ENCODE measurements at regions not wholly inside any gene's neighbourhood (a gene's known extent, or its start where the extent isn't known, plus 50 kb on each side); places are given as distances from the start of the nearest gene placed in this dataset.

DNA sequence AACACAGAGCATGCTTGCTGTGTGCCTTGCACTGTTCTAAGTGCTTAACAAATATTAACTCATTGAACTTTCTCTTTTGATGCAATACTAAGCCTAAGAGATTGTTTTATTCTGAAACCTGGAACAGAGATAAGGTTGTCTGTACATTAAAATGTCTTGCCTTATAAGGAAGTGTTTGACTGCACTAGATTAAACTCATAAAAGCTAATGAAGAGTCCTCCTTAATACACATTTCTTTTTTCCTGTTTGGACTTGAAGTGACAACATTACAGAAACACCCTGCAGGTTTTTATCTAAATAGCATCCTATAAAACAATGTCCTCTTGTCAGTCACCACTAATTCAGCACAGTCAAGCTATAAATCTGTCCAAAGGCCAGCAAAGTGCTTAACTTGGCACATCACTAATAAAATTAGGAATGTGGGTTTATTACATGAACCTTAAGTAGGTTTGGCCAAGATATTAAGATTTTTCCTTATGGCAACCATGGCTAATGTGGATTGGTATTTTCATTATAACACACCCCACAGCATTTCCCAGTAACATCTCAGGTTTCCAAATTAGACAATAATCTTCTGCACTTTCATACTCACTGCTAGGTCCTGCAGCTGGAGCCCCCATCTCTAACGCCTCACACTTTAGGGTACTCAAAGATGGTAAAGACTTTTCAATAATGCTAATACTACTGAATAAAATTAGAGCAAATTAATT lies 389.7 kb downstream of the LMO4 start:
- Histone ChIP-seq H3K4me1 (ENCODE audit: insufficient read depth, low read length, severe bottlenecking) (peaks cover 3% of the 10 kb centered on the region), H3K79me2 (ENCODE audit: insufficient read depth, low read length) (no peaks in the 10 kb centered on the region), H3F3A (ENCODE audit: insufficient read depth, low read length) (no peaks in the 10 kb centered on the region), H3K9me2 (ENCODE audit: low read depth, low read length) (no peaks in the 10 kb centered on the region), H4K20me1 (ENCODE audit: insufficient read depth, low read length) (no peaks in the 10 kb centered on the region), H3K4me3 (ENCODE audit: low read depth, low read length, poor library complexity, severe bottlenecking) (no peak overlapping the region), H3K9me3 (ENCODE audit: low read length) (no peaks in the 10 kb centered on the region), H3K27ac (ENCODE audit: low read depth, low read length, poor library complexity, severe bottlenecking) (no peak overlapping the region), H2AFZ (ENCODE audit: low read length) (no peak overlapping the region), H3K36me3 (ENCODE audit: insufficient read depth, low read length) (no peaks in the 10 kb centered on the region), H3K27me3 (ENCODE audit: insufficient read depth, low read length) (no peaks in the 10 kb centered on the region), H3K4me2 (ENCODE audit: low read length) (no peak overlapping the region), H3K9ac (ENCODE audit: low read length) (no peak overlapping the region)
- TF ChIP-seq, protein P1, sequence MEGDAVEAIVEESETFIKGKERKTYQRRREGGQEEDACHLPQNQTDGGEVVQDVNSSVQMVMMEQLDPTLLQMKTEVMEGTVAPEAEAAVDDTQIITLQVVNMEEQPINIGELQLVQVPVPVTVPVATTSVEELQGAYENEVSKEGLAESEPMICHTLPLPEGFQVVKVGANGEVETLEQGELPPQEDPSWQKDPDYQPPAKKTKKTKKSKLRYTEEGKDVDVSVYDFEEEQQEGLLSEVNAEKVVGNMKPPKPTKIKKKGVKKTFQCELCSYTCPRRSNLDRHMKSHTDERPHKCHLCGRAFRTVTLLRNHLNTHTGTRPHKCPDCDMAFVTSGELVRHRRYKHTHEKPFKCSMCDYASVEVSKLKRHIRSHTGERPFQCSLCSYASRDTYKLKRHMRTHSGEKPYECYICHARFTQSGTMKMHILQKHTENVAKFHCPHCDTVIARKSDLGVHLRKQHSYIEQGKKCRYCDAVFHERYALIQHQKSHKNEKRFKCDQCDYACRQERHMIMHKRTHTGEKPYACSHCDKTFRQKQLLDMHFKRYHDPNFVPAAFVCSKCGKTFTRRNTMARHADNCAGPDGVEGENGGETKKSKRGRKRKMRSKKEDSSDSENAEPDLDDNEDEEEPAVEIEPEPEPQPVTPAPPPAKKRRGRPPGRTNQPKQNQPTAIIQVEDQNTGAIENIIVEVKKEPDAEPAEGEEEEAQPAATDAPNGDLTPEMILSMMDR (IDR thresholded peaks at IDR 0.05; ENCODE audit: low read length), result no peak
- no peak for TF ChIP-seq EZH2 (IDR thresholded peaks at IDR 0.05; ENCODE audit: borderline replicate concordance, low read length)

DNA sequence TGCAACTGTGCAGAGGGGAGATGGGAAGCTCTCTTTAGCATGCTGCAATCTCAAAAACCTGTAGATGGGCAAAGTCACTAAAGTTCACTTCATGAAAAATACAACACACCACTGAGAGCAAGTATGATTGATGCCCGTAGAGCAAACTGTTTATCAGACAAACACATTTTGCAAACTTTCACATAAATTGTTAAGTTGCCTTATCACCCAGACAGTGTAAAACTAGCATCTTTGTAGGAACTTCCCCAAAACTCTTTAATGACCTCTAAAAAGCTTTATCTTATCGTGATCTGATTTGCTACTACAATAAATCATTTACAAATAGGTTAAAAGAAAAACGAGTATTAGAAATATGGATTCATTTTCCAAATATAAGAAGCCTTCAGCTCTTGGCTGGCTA lies 391.0 kb downstream of the LMO4 start:
- peaks cover 3% of the 10 kb centered on the region for H3K4me1 ChIP-seq (ENCODE audit: insufficient read depth, low read length, severe bottlenecking)
- H4K20me1 ChIP-seq (ENCODE audit: insufficient read depth, low read length), result no peaks in the 10 kb centered on the region
- H3K36me3 ChIP-seq (ENCODE audit: insufficient read depth, low read length), result no peaks in the 10 kb centered on the region
- H3K79me2 ChIP-seq (ENCODE audit: insufficient read depth, low read length), result no peaks in the 10 kb centered on the region
- H3F3A ChIP-seq (ENCODE audit: insufficient read depth, low read length), result no peaks in the 10 kb centered on the region
- H3K9ac ChIP-seq (ENCODE audit: low read length), result no peak overlapping the region
- no peaks in the 10 kb centered on the region for H3K9me2 ChIP-seq (ENCODE audit: low read depth, low read length)
- TF ChIP-seq, protein P1 (IDR thresholded peaks at IDR 0.05; ENCODE audit: low read length), result no peak
- TF ChIP-seq EZH2 (IDR thresholded peaks at IDR 0.05; ENCODE audit: borderline replicate concordance, low read length), result no peak
- H3K4me2 ChIP-seq (ENCODE audit: low read length), result no peak overlapping the region
- H3K4me3 ChIP-seq (ENCODE audit: low read depth, low read length, poor library complexity, severe bottlenecking), result no peak overlapping the region
- no peak overlapping the region for H3K27ac ChIP-seq (ENCODE audit: low read depth, low read length, poor library complexity, severe bottlenecking)
- no peaks in the 10 kb centered on the region for H3K9me3 ChIP-seq (ENCODE audit: low read length)
- no peaks in the 10 kb centered on the region for H3K27me3 ChIP-seq (ENCODE audit: insufficient read depth, low read length)
- no peak overlapping the region for H2AFZ ChIP-seq (ENCODE audit: low read length)

DNA sequence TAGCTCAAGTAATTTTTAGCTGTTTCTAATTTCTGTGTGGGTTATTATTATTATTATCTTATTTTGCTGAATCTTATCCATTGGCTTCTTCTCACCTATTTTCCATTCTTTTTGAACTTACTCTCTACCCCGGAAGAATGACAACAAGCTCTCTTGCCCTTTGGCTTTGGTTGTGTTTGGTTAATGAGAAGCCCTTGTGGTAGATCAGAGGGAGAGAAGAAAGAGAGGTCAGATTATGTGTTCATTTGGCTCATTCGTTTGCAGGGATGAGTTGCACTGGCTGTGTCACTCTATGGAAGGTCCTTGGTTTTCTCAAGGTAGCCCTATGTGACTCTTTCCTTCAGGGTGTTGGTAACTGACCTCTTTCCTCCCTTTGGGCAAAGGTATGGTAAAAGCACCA lies 391.9 kb downstream of the LMO4 start:
- H3K9me2 ChIP-seq (ENCODE audit: low read depth, low read length), result no peaks in the 10 kb centered on the region
- H3K4me1 ChIP-seq (ENCODE audit: insufficient read depth, low read length, severe bottlenecking), result peaks cover 3% of the 10 kb centered on the region
- no peak overlapping the region for H3K4me3 ChIP-seq (ENCODE audit: low read depth, low read length, poor library complexity, severe bottlenecking)
- no peaks in the 10 kb centered on the region for H3K27me3 ChIP-seq (ENCODE audit: insufficient read depth, low read length)
- H3K27ac ChIP-seq (ENCODE audit: low read depth, low read length, poor library complexity, severe bottlenecking), result no peak overlapping the region
- no peaks in the 10 kb centered on the region for H3K79me2 ChIP-seq (ENCODE audit: insufficient read depth, low read length)
- H2AFZ ChIP-seq (ENCODE audit: low read length), result no peak overlapping the region
- TF ChIP-seq, protein P1 (IDR thresholded peaks at IDR 0.05; ENCODE audit: low read length), result no peak
- H3K36me3 ChIP-seq (ENCODE audit: insufficient read depth, low read length), result no peaks in the 10 kb centered on the region
- no peak overlapping the region for H3K9ac ChIP-seq (ENCODE audit: low read length)
- H4K20me1 ChIP-seq (ENCODE audit: insufficient read depth, low read length), result no peaks in the 10 kb centered on the region
- no peaks in the 10 kb centered on the region for H3F3A ChIP-seq (ENCODE audit: insufficient read depth, low read length)
- H3K9me3 ChIP-seq (ENCODE audit: low read length), result no peaks in the 10 kb centered on the region
- H3K4me2 ChIP-seq (ENCODE audit: low read length), result no peak overlapping the region

Measured in OCI-LY1 (cell line).